HT-29 (cell line): ENCODE measurements at regions not wholly inside any gene's neighbourhood (a gene's known extent, or its start where the extent isn't known, plus 50 kb on each side); places are given as distances from the start of the nearest gene placed in this dataset.
A peak's percentile ranks its signal among the peaks of the same experiment; 100 is the strongest.
"Not testable (repeated sequence)": the region's sequence is repeated elsewhere in the genome, so short reads cannot be mapped to it uniquely, and the experiment has no call there.

ENCODE experiments used
- DNase-seq: peaks from one replicate; pipeline ENCODE4 v3.0.0-alpha.2; 2015; ENCODE audit warnings: low spot score

- DNase-seq: no peak
These were observed 138.0 kb upstream of the USP9X start for GRCh38 chrX:40947276-40947675.

DNA sequence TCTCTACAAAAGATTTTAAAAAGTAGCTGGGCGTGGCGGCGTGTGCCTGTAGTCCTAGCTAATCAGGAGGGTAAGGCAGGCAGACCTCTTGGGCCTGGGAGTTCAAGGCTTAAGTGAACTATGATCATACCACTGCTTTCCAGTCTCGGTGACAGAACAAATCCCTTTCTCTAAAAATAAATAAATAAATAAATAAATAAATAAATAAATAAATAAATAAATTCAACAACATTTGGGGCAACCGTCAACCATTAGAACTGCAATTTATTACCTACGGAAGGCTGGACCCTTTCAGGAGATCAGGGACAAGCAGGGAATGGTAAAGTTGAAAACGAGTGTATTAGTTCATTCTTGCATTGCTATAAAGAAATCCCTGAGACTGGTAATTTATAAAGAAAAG, 136.2 kb upstream of the USP9X start:
- no peak for DNase-seq

GRCh38 chrX:40950546-40950945, 134.7 kb upstream of the USP9X start:
- no peak for DNase-seq

DNA sequence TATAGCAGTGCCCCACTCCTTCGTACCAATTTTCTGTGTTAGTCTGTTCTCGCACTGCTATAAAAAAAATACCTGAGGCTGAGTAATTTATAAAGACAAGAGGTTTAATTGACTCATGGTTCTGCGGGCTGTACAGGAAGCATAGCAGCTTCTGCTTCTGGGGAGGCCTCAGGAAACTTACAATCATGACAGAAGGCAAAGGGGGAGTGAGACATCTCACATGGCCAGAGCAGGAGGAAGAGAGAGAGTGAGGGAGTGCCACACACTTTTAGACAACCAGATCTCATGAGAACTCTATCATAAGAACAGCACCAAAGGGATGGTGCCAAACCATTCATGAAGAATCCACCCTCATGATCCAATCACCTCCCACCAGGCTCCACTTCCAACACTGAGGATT, 133.8 kb upstream of the USP9X start:
- not testable (repeated sequence) for DNase-seq

GRCh38 chrX:40952855-40953254, 132.4 kb upstream of the USP9X start:
- DNase-seq: no peak

DNA sequence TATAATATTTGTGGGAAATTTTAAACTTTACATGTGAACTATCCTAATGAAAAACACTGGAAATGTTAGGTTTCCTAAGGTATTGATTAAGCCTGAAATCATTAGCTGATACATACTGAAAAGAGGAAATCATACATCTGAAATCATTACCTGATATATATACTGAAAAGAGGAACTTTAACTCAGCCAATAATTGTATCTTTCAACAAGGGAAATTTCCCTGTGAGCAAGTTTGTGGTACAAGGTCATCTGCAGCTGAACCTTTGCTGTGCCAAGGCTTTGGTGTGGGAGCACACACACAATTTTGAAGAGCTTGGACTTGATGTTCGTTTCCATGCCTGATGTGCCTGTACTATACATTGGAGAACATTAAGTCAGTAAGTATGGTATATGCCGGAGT, 131.9 kb upstream of the USP9X start:
- DNase-seq: no peak

GRCh38 chrX:40960041-40960440, 125.2 kb upstream of the USP9X start:
- DNase-seq: no peak

DNA sequence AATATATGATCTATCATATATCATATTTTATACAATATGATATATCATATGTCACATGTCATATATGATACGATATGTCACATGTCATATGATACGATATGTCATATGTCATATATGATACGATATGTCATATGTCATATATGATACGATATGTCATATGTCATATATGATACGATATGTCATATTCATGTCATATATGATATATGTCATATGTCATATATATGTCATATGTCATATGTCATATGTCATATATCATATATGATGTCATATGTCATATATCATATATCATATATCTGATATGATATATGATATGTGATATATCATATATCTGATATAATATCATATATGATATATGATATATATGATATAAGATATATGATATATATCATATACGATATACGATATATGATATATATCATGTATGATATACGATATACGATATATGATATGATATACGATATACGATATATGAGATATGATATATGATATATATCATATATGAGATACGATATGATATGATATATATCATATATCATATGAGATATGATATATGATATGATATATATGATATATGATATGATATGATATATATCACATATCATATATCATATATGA, 122.3 kb upstream of the USP9X start:
- no peak for DNase-seq

DNA sequence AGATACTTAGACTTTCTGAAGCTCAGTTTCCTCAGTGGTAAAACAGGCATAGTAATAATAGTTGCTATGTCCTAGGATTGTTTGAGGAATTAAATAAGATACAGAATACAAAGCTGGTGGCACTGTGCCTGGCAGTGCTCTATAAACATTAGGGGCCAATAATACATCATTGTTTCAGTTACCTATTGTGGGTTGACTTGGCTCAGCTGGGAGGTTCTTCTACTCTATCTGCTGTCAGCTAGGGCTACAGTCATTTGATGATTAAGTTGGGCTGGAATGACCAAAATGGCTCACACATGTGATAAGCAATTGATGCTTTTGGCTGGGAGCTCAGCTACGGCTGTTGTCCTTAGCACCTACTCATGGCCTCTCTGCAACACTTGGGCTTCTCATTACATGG, 121.2 kb upstream of the USP9X start:
- DNase-seq: no peak

DNA sequence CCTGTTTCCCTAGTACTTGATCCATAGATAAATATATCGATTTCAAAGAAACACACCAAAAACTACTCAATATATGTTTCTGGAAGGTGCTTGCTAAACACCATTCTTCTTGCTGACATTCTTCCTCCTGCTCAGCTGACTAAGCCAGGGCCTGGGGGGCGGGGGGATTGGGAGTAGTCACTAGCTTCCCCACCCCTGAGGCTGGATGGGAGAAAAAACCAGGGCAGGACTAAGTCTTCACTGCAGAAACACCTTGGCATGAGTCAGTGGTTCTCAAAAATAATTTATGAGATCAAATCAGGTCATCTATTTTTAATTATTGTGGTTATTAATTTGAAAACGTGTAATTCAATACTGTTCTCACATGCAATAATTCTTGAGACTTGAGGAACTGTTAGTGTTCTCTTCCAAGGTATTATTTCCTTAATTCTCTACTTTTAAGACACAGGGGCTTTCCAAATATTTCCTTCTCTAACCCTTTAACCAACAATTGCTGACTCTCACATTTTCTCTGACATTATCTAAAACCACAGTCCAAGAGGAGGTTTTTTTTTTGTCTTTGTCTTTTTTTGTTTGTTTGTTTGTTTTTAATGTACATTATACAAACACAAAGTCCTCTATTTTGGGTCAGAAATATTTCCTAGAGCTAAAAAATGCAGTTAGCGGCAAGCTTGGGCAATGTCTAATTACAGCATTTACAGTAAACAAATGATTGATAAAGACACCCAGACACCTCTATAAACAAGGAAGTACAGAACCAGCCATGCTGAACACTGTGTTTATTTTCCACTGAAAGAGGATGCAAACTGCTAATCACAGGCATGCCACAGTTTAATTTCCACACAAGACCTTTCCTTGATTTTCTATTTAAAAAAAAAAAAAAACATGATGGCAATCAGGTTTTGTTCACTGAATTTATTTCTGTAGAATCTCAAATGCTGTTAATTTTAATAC, 120.3 kb upstream of the USP9X start:
- DNase-seq: no peak

- DNase-seq: no peak
These were observed 118.9 kb upstream of the USP9X start for GRCh38 chrX:40966213-40966820.

GRCh38 chrX:40968180-40968579, 117.1 kb upstream of the USP9X start:
- no peak for DNase-seq

GRCh38 chrX:40971736-40972135, 113.5 kb upstream of the USP9X start:
- DNase-seq: no peak

GRCh38 chrX:40973619-40974018, 111.6 kb upstream of the USP9X start:
- no peak for DNase-seq

DNA sequence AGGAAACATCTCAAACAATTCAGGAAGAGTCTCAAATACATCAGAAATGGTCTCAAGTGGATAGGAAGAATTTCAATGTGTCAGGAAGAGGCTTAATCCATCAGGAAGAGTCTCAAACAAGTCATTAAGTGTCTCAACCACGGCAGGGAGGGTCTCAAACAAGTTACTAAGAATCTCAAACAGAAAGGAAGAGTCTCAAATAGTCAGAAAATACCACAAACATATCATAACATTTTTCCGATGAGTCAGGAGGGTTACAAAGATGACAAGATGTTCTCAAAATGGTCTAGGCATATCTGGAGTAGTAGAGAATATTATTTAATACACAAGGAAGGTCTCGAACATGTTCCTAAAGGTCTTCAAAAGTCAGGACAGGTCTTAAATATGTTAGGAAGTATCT, 109.3 kb upstream of the USP9X start:
- no peak for DNase-seq

- DNase-seq: no peak
These were observed 108.3 kb upstream of the USP9X start for GRCh38 chrX:40976981-40977380.

GRCh38 chrX:40984962-40985361, 100.3 kb upstream of the USP9X start:
- DNase-seq: no peak

- DNase-seq: no peak
These were observed 97.8 kb upstream of the USP9X start for GRCh38 chrX:40987413-40987812.

DNA sequence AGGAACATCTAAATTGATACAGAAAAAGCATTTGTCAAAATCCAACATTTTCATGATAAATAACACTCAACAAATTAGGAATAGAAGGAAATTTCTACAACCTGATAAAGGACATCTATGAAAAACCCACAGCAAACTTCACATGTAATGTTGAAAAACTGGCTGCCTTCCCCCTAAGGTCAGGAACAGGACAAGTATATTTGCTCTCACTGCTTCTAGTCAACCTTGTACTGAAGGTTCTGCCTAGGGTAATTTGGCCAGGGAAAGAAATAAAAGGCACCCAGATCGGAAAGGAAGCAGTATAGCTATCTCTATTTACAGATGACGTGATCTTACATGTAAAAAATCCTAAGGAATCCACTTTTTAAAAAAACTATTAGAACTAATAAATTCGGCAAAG, 97.1 kb upstream of the USP9X start:
- no peak for DNase-seq

DNA sequence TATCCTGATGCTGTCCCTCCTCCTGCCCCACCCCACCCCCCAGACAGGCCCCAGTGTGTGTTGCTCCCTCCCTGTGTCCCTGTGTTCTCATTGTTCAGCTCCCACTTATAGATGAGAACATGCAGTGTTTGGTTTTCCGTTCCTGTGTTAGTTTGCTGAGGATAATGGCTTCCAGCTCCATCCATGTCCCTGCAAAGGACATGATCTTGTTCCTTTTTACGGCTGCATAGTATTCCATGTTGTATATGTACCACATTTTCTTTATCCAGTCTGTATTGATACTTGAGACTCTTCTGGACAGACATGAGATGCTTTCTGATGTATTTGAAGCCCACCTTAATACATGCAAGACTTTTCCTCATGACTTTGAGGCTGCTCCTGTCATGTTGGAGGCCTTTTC, 91.8 kb upstream of the USP9X start:
- DNase-seq: not testable (repeated sequence)

DNA sequence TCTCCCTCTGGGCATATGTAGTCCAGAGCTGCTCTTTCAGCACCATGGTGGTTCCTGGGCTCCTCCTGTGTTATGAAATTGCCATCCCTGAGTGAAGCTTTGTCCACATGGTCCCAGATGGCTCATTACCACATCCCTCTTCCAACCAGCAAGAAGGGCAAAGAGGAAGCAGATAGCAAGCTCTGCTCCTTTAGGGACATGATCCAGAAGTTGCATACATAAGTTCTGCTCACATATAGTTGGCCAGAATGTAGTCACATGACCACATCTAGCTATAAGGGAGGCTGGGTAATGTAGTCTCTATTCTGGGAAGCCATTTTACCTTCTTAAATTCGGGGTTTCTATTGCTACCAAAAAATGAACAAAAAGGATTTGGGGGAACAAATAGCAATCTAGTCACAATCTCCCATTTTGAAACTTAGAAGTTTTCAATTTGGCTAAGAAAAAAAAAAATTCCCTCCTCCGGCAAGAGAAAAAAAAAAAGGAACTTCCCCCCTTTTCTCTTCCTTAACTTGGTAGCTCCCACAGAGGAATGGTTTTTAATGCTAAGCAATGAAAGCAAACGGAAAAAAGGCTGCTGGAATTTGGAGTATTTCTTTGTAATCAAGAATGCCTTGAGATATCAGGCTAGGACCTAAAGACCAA, 88.2 kb upstream of the USP9X start:
- DNase-seq: peak; percentile 53

DNA sequence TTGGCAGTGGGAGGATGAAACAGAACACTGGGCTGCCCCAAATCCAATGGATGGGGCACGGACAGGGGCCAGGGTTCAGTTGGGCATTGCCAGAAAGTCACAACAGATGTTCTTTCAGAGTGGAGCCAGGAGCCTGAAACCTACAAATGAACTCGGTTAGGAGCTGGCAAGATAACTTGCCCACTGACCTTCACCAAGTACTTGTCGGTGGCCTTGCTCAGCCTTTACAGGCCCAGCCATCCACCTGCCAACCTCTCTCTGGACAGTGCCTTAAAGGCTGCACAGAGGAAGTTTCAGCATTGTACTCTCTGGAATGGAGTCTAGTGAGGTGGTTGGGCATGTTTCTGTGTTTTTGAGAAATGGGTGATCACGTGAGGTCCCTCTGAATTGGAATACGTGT, 87.1 kb upstream of the USP9X start:
- no peak for DNase-seq
